Neuronal stem cell (in vitro differentiated cells): ENCODE measurements at regions not wholly inside any gene's neighbourhood (a gene's known extent, or its start where the extent isn't known, plus 50 kb on each side); places are given as distances from the start of the nearest gene placed in this dataset.
"Not testable (repeated sequence)": the region's sequence is repeated elsewhere in the genome, so short reads cannot be mapped to it uniquely, and the experiment has no call there.

ENCODE experiments used
- DNase-seq: peaks from one replicate; pipeline ENCODE4 v3.0.0-alpha.2; 2013; ENCODE audit warnings: low spot score
- H2AFZ ChIP-seq: one replicate; pipeline ENCODE4 v1.6.1; 2013; ENCODE audit warnings: mild to moderate bottlenecking, low read length, inconsistent platforms
- H2AK5ac ChIP-seq: 2 replicates; pipeline ENCODE4 v1.6.1; 2013; ENCODE audit warnings: low read depth, mild to moderate bottlenecking, inconsistent platforms, low read length, moderate library complexity, mixed read lengths
- H2BK120ac ChIP-seq: 2 replicates; pipeline ENCODE4 v1.6.1; 2013; ENCODE audit warnings: low read depth, mild to moderate bottlenecking, inconsistent platforms, low read length, moderate library complexity, mixed read lengths
- H2BK12ac ChIP-seq: one replicate; pipeline ENCODE4 v1.6.1; 2013; ENCODE audit warnings: low read length, inconsistent platforms
- H2BK15ac ChIP-seq: 2 replicates; pipeline ENCODE4 v1.6.1; 2013; ENCODE audit warnings: mild to moderate bottlenecking, low read length, inconsistent platforms, mixed read lengths
- H2BK5ac ChIP-seq: one replicate; pipeline ENCODE4 v1.6.1; 2013; ENCODE audit warnings: inconsistent platforms, mild to moderate bottlenecking, low read length, moderate library complexity
- H3K14ac ChIP-seq: one replicate; pipeline ENCODE4 v1.6.1; 2013; ENCODE audit warnings: low read length, inconsistent platforms
- H3K18ac ChIP-seq: 2 replicates; pipeline ENCODE4 v1.6.1; 2013; ENCODE audit warnings: low read length, inconsistent platforms
- H3K23ac ChIP-seq: 2 replicates; pipeline ENCODE4 v1.6.1; 2013; ENCODE audit warnings: low read depth, mild to moderate bottlenecking, mixed read lengths, low read length, inconsistent platforms; ENCODE audit not compliant: poor library complexity
- H3K27ac ChIP-seq: replicated peaks from 3 replicates; pipeline ENCODE4 v1.5.1; 2013; ENCODE audit warnings: low read length, inconsistent platforms
- H3K27me3 ChIP-seq, 3 experiments: 2 replicates each; pipeline ENCODE4 v1.6.1; 2013; ENCODE audit warnings: low read length in 3 of 3, mild to moderate bottlenecking in 2 of 3, inconsistent platforms in 1 of 3, low read depth in 1 of 3, mixed read lengths in 1 of 3, moderate library complexity in 1 of 3; ENCODE audit not compliant: control insufficient read depth in 3 of 3, insufficient read depth in 3 of 3
- H3K36me3 ChIP-seq, 2 donors: replicated peaks in 1 of 2; 2 replicates each; pipeline ENCODE4 v1.6.1; 2013; ENCODE audit warnings: low read length in 2 of 2; ENCODE audit not compliant: control insufficient read depth in 2 of 2, insufficient read depth in 2 of 2
- H3K4ac ChIP-seq: 2 replicates; pipeline ENCODE4 v1.6.1; 2013; ENCODE audit warnings: inconsistent platforms, mild to moderate bottlenecking, low read length, moderate library complexity
- H3K4me1 ChIP-seq, 2 donors: 1 replicate in 1 of 2; 2 replicates in 1 of 2; pipeline ENCODE4 v1.6.1; 2013; ENCODE audit warnings: low read length in 2 of 2, low read depth in 1 of 2; ENCODE audit not compliant: control insufficient read depth in 2 of 2, insufficient read depth in 1 of 2
- H3K4me2 ChIP-seq: one replicate; pipeline ENCODE4 v1.6.1; 2013; ENCODE audit warnings: mild to moderate bottlenecking, low read length, inconsistent platforms; ENCODE audit not compliant: insufficient read depth, poor library complexity, severe bottlenecking
- H3K4me3 ChIP-seq, 2 donors: 2 replicates each; pipeline ENCODE4 v1.5.1; 2013; ENCODE audit warnings: low read length in 2 of 2, mild to moderate bottlenecking in 2 of 2, inconsistent platforms in 1 of 2, moderate library complexity in 1 of 2
- H3K79me1 ChIP-seq: one replicate; pipeline ENCODE4 v1.6.1; 2013; ENCODE audit warnings: low read depth, mild to moderate bottlenecking, inconsistent platforms, low read length, moderate library complexity
- H3K9ac ChIP-seq: one replicate; pipeline ENCODE4 v1.6.1; 2013; ENCODE audit warnings: mild to moderate bottlenecking, low read depth, low read length, inconsistent platforms; ENCODE audit not compliant: poor library complexity
- H3K9me3 ChIP-seq, 2 donors: replicated peaks in 1 of 2; 2 replicates each; pipeline versions ENCODE3 to v1.6.1; 2013; ENCODE audit warnings: low read length in 2 of 2, mild to moderate bottlenecking in 2 of 2, inconsistent platforms in 1 of 2, low read depth in 1 of 2, mixed read lengths in 1 of 2, moderate library complexity in 1 of 2; ENCODE audit not compliant: control insufficient read depth in 2 of 2, insufficient read depth in 1 of 2
- H4K8ac ChIP-seq: one replicate; pipeline ENCODE4 v1.6.1; 2013; ENCODE audit warnings: low read depth, mild to moderate bottlenecking, inconsistent platforms, low read length, moderate library complexity
- H4K91ac ChIP-seq: one replicate; pipeline ENCODE4 v1.6.1; 2013; ENCODE audit warnings: low read length, low read depth, mild to moderate bottlenecking, inconsistent platforms; ENCODE audit not compliant: poor library complexity
- WGBS, 2 donors: extraction: QIAGEN DNeasy Blood & Tissue Kit; methylation state at CpG; one replicate each; pipeline ENCODE4 v1.1.7; 2013; ENCODE audit warnings: missing lambda C conversion rate in 2 of 2, mixed read lengths in 1 of 2; ENCODE audit not compliant: insufficient read length in 2 of 2, insufficient replicate concordance in 1 of 2; ENCODE audit errors: extremely low coverage in 2 of 2; 5-methylcytosine and 5-hydroxymethylcytosine counted together

GRCh38 chr11:38365274-38365673 is 1767.2 kb upstream of the RAG2 start:
- Histone ChIP-seq H2AK5ac (no peak overlapping the region), H2BK15ac (no peak overlapping the region), H3K36me3 (no peaks in the 10 kb centered on the region), H3K79me1 (no peaks in the 10 kb centered on the region), H3K27ac (no peak overlapping the region), H3K4ac (no peak overlapping the region), H2BK12ac (no peak overlapping the region), H3K9ac (no peak overlapping the region), H3K4me1 (no peaks in the 10 kb centered on the region), H3K14ac (no peak overlapping the region), H2BK120ac (no peak overlapping the region), H2BK5ac (no peak overlapping the region), H4K8ac (no peak overlapping the region), H3K4me3 (no peak overlapping the region), H3K18ac (no peak overlapping the region), H2AFZ (no peak overlapping the region), H3K9me3 (no peaks in the 10 kb centered on the region), H4K91ac (no peak overlapping the region), H3K27me3 (no peaks in the 10 kb centered on the region), H3K4me2 (no peak overlapping the region), H3K23ac (no peak overlapping the region)
- DNase-seq: no peak
- WGBS, 2 donors: no CpG with 5 or more reads among the region's 3 CpGs

GRCh38 chr11:38356255-38356654 is 1758.2 kb upstream of the RAG2 start:
- H3K79me1 ChIP-seq: no peaks in the 10 kb centered on the region
- H3K4me1 ChIP-seq: no peaks in the 10 kb centered on the region
- H2AFZ ChIP-seq: no peak overlapping the region
- no peak overlapping the region for H3K4ac ChIP-seq
- no peaks in the 10 kb centered on the region for H3K27me3 ChIP-seq
- no peak overlapping the region for H3K4me3 ChIP-seq
- no peak overlapping the region for H4K91ac ChIP-seq
- H2AK5ac ChIP-seq: no peak overlapping the region
- no peaks in the 10 kb centered on the region for H3K9me3 ChIP-seq
- no peak overlapping the region for H3K4me2 ChIP-seq
- H3K18ac ChIP-seq: no peak overlapping the region
- H3K27ac ChIP-seq: no peak overlapping the region
- no peak overlapping the region for H3K14ac ChIP-seq
- no peak overlapping the region for H3K9ac ChIP-seq
- H2BK120ac ChIP-seq: no peak overlapping the region
- H3K36me3 ChIP-seq: no peaks in the 10 kb centered on the region
- H2BK15ac ChIP-seq: no peak overlapping the region
- H2BK5ac ChIP-seq: no peak overlapping the region
- H2BK12ac ChIP-seq: no peak overlapping the region
- DNase-seq: no peak
- no peak overlapping the region for H3K23ac ChIP-seq
- no peak overlapping the region for H4K8ac ChIP-seq
- no CpG with 5 or more reads among the region's 2 CpGs for WGBS, 2 donors

GRCh38 chr11:38345286-38345685 is 1747.2 kb upstream of the RAG2 start:
- no peak for DNase-seq
- H3K4ac ChIP-seq: no peak overlapping the region
- peaks cover 0 to 3% of the 10 kb centered on the region in 2 donors for H3K9me3 ChIP-seq
- no peaks in the 10 kb centered on the region for H3K27me3 ChIP-seq
- no peak overlapping the region for H2AK5ac ChIP-seq
- H3K4me3 ChIP-seq: no peak overlapping the region
- H3K18ac ChIP-seq: no peak overlapping the region
- H4K8ac ChIP-seq: no peak overlapping the region
- no peak overlapping the region for H4K91ac ChIP-seq
- H2BK5ac ChIP-seq: no peak overlapping the region
- H3K27ac ChIP-seq: no peak overlapping the region
- no CpG with 5 or more reads among the region's 3 CpGs for WGBS, 2 donors
- no peaks in the 10 kb centered on the region for H3K79me1 ChIP-seq
- no peak overlapping the region for H2BK15ac ChIP-seq
- H2AFZ ChIP-seq: no peak overlapping the region
- no peaks in the 10 kb centered on the region for H3K4me1 ChIP-seq
- no peaks in the 10 kb centered on the region for H3K36me3 ChIP-seq
- H2BK12ac ChIP-seq: no peak overlapping the region
- H3K9ac ChIP-seq: no peak overlapping the region
- no peak overlapping the region for H2BK120ac ChIP-seq
- H3K4me2 ChIP-seq: no peak overlapping the region
- H3K14ac ChIP-seq: no peak overlapping the region
- no peak overlapping the region for H3K23ac ChIP-seq

- H2BK12ac ChIP-seq, H3K9me3 ChIP-seq, H2AFZ ChIP-seq, H2AK5ac ChIP-seq, H2BK15ac ChIP-seq, H2BK5ac ChIP-seq, H3K23ac ChIP-seq, DNase-seq, H3K18ac ChIP-seq, H3K79me1 ChIP-seq, H3K27ac ChIP-seq, H3K9ac ChIP-seq, H4K91ac ChIP-seq, H3K4me3 ChIP-seq, H3K4me1 ChIP-seq, H3K36me3 ChIP-seq, H3K4ac ChIP-seq, H4K8ac ChIP-seq, H3K14ac ChIP-seq, H3K27me3 ChIP-seq, H2BK120ac ChIP-seq, H3K4me2 ChIP-seq: not testable (repeated sequence)
- no CpG with 5 or more reads among the region's 2 CpGs for WGBS, 2 donors
Observed at GRCh38 chr11:38341612-38342011, 1743.6 kb upstream of the RAG2 start.
